Astrocyte of the cerebellum (primary cell): ENCODE measurements at regions not wholly inside any gene's neighbourhood (a gene's known extent, or its start where the extent isn't known, plus 50 kb on each side); places are given as distances from the start of the nearest gene placed in this dataset.
A peak's percentile ranks its signal among the peaks of the same experiment; 100 is the strongest.

Experiments
- DNase-seq: peaks from one replicate; pipeline ENCODE4 v3.0.0-alpha.2; 2011; ENCODE audit warnings: low read depth
- H3K4me3 ChIP-seq: 2 replicates; pipeline ENCODE4 v1.5.1; 2011; ENCODE audit warnings: mild to moderate bottlenecking, low read depth, low read length, moderate library complexity
- CTCF ChIP-seq: IDR thresholded peaks from 2 replicates; pipeline ENCODE4 v1.5.1; 2012; ENCODE audit warnings: low read length, low read depth, moderate library complexity, mild to moderate bottlenecking; ENCODE audit errors: missing control alignments
- in situ Hi-C: cut with HindIII; loops from 2 replicates; pipeline ENCODE4 v1.10.0; 2017; ENCODE audit warnings: low sequenced_read_pairs

DNA sequence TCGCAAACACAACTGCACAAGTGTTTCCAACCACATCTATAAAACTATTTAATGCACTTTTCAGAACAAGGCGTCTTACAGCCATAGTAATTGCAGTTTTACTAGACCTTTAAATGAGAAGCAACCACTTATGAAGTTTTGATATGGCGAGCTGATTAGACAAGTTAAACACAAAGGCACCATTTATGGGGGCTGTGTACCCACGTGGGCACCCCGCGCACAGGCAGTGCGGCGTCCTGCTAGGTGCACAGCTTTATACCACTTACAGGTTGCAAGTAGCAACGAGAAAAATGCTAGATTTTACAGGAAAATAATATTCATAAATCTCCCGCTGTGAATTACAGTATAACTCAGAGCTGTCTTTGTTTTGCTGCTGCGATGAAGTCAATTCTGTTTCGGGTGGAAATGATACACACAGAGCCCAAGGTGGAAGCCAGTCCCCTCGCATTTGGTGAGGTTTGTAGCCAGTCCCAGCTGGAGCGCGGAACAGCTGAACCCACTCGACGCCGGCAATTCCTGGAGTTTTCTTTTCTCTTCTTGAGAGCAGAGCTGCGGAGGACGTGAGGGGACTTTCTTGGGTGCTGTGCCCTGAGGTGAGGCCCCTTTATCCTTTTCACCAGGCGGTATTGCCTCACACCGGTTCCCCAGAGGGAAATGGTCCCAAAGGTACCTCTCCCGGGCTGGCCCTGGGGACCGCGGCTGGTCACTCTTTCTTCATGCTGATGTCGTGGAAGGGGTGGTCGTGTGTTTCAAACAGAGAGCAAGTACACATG is 76.7 kb downstream of the PTGR3 start:
- TF ChIP-seq CTCF: no peak
- H3K4me3 ChIP-seq: no peak overlapping the region
- DNase-seq: no peak
- in situ Hi-C loops: no loop called here

DNA sequence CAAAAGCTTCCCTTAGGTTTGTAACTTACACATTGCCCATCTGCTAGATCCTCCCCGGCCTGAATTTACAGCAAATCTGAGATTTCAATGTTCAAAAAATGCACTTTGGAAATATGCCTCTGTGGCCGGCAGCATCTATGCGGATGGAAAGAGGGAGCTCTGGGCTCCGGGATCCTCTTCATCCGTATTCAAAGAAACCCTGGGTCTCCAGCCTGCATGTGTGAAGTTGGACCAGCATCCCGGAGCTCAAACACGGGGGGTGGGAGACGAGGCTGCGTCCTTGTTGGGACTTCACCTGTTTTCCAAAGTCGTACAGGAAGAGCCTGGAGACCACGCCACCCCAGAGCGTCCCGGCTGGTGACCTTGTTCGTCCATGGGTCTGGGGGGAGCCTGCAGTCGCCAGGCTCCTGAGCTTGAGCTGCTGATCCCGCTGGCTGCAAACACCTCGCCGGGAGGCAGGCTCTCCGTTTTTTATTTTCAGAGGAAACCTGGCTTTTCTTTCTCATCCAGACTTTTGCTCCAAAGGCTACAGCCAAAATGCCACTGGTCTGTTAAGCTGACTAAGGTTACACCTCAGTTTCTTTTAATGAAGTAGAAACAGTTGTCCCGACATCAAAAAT is 77.4 kb downstream of the PTGR3 start:
- in situ Hi-C loops: no loop called here
- H3K4me3 ChIP-seq: peak overlapping the region; percentile 9
- DNase-seq: no peak
- TF ChIP-seq CTCF: no peak

- peak; percentile 46 for TF ChIP-seq CTCF
- H3K4me3 ChIP-seq: no peak overlapping the region
- in situ Hi-C loops: no loop called here
- peak; percentile 8 for DNase-seq
Measured at GRCh38 chr18:75130591-75131328, 78.2 kb downstream of the PTGR3 start.

DNA sequence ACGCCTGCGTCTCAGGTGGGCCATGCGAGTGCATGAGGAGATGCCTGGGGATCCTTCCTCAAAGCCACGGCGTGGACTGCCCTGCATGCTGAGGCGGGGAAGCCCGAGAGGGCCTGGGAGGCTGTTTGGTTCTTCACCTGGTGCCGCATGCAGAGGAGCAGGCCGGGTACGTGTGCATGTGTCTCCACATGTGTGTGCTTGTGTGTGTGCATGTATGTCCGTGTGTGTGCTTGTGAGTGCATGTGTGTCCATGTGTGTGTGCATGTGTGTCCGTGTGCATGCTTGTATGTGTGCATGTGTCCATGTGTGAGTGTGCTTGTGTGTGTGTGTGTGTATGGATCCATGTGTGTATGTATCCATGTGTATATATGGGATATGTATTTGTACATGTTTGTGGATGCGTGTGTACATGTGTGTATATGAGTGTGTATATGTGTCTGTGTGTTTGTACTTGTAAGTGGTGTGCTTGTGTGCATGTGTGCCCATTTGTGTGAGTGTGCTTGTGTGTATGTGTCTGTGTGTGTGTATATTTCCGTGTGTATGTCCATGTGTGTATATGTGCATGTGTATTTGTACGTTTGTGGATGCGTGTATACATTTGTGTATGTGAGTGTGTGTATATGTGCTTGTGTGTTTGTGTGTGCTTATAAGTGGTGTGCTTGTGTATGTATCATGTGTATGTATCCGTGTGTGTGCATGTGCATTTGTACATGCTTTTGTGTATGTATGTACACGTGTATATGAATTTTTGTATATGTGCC is 79.0 kb downstream of the PTGR3 start:
- TF ChIP-seq CTCF: no peak
- in situ Hi-C loops: no loop called here
- no peak overlapping the region for H3K4me3 ChIP-seq

DNA sequence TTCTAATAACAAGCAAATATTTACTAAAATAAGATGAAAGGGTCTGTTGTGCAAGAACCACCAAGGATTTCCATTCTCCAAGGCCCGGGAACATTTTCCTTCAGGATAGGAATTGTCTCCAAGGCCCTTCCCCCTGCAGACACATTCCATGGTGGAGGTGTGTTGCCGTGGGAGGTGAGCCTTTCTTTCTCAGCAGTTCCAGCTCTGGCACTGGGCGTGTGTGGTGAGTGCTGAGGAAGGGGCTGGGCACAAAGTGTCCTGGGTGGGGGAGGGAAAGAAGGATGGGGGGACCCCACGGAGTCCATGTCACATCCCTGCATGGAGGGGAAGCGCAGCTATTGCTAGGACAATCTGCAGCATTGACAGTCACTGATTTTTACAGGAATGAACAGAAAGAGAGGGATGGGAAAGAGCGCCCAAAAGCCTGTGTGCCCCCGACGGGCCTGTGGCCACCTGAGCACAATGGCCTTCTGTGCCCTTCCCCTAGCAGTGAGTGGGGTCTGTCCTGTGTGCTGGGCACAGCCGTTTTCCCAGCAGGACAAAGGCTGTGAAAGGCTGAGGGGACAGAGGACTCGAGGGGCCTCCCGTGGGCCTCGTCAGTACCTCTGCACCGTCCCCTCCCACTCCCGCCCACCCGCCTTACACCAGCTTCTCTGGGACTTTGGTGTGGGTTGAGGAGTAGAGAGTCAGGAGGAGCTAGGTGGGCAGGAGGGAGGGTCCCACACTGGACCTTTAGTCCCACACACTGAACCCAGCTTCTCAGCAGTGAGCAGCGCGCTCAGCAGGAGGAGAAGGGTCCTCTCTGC is 79.8 kb downstream of the PTGR3 start:
- TF ChIP-seq CTCF: no peak
- in situ Hi-C loops: no loop called here
- H3K4me3 ChIP-seq: no peak overlapping the region
- DNase-seq: no peak

More for the DNA sequence above, 79.0 kb downstream of the PTGR3 start:
- no peak for DNase-seq
